H9 (cell line): ENCODE measurements at regions not wholly inside any gene's neighbourhood (a gene's known extent, or its start where the extent isn't known, plus 50 kb on each side); places are given as distances from the start of the nearest gene placed in this dataset.

Experiments used
- DNase-seq: peaks from one replicate; pipeline ENCODE4 v3.0.0-alpha.2; 2017
- H2AFZ ChIP-seq: one replicate; pipeline ENCODE4 v1.6.1; 2013; ENCODE audit warnings: mild to moderate bottlenecking, low read length, control low read depth, moderate library complexity
- H2AK5ac ChIP-seq: 2 replicates; pipeline ENCODE4 v1.6.1; 2013; ENCODE audit warnings: low read length, control low read depth, mixed read lengths; ENCODE audit not compliant: insufficient read length
- H2BK120ac ChIP-seq: one replicate; pipeline ENCODE4 v1.6.1; 2013; ENCODE audit warnings: low read depth, mild to moderate bottlenecking, low read length, control low read depth, inconsistent platforms; ENCODE audit not compliant: poor library complexity, severe bottlenecking
- H2BK12ac ChIP-seq: 2 replicates; pipeline ENCODE4 v1.6.1; 2013; ENCODE audit warnings: low read length, control low read depth, mixed read lengths, low read depth; ENCODE audit not compliant: insufficient read length
- H2BK15ac ChIP-seq: 2 replicates; pipeline ENCODE4 v1.6.1; 2013; ENCODE audit warnings: low read depth, low read length, control low read depth
- H2BK20ac ChIP-seq: one replicate; pipeline ENCODE4 v1.6.1; 2013; ENCODE audit warnings: low read depth, mild to moderate bottlenecking, low read length, control low read depth, inconsistent platforms; ENCODE audit not compliant: poor library complexity, severe bottlenecking
- H2BK5ac ChIP-seq: 2 replicates; pipeline ENCODE4 v1.6.1; 2013; ENCODE audit warnings: low read length, control low read depth, mixed read lengths; ENCODE audit not compliant: insufficient read length
- H3K14ac ChIP-seq: 2 replicates; pipeline ENCODE4 v1.6.1; 2013; ENCODE audit warnings: low read length, control low read depth; ENCODE audit not compliant: insufficient read depth
- H3K18ac ChIP-seq: 2 replicates; pipeline ENCODE4 v1.6.1; 2013; ENCODE audit warnings: low read depth, mild to moderate bottlenecking, mixed read lengths, low read length, control low read depth; ENCODE audit not compliant: insufficient read length
- H3K23ac ChIP-seq: 2 replicates; pipeline ENCODE4 v1.6.1; 2013; ENCODE audit warnings: low read length, control low read depth, mixed read lengths, low read depth; ENCODE audit not compliant: insufficient read length
- H3K23me2 ChIP-seq: 2 replicates; pipeline ENCODE4 v1.6.1; 2013; ENCODE audit warnings: low read depth, mild to moderate bottlenecking, mixed read lengths, low read length, control low read depth; ENCODE audit not compliant: insufficient read length, poor library complexity, severe bottlenecking
- H3K27ac ChIP-seq: 2 replicates; pipeline ENCODE4 v1.5.1; 2013; ENCODE audit warnings: low read length, control low read depth, mixed read lengths, low read depth; ENCODE audit not compliant: insufficient read length
- H3K27me3 ChIP-seq: 2 replicates; pipeline ENCODE4 v1.6.1; 2013; ENCODE audit warnings: low read length, control low read depth, inconsistent platforms; ENCODE audit not compliant: insufficient read depth
- H3K4ac ChIP-seq: 2 replicates; pipeline ENCODE4 v1.6.1; 2013; ENCODE audit warnings: low read depth, mild to moderate bottlenecking, control low read depth, inconsistent platforms, low read length, moderate library complexity
- H3K4me1 ChIP-seq: 2 replicates; pipeline ENCODE4 v1.6.1; 2013; ENCODE audit warnings: low read length, control low read depth, inconsistent platforms; ENCODE audit not compliant: insufficient read depth
- H3K4me2 ChIP-seq: 2 replicates; pipeline ENCODE4 v1.6.1; 2013; ENCODE audit warnings: low read length, control low read depth, mixed read lengths; ENCODE audit not compliant: insufficient read length, insufficient read depth
- H3K56ac ChIP-seq: 2 replicates; pipeline ENCODE4 v1.6.1; 2013; ENCODE audit warnings: low read depth, mild to moderate bottlenecking, mixed read lengths, low read length, control low read depth; ENCODE audit not compliant: insufficient read length
- H3K79me1 ChIP-seq: 2 replicates; pipeline ENCODE4 v1.6.1; 2013; ENCODE audit warnings: low read depth, mild to moderate bottlenecking, moderate library complexity, low read length, control low read depth, inconsistent platforms; ENCODE audit not compliant: insufficient read depth, poor library complexity, severe bottlenecking
- H3K79me2 ChIP-seq: 2 replicates; pipeline ENCODE4 v1.6.1; 2013; ENCODE audit warnings: low read length, control low read depth, inconsistent platforms; ENCODE audit not compliant: insufficient read depth
- H3K9ac ChIP-seq: 2 replicates; pipeline ENCODE4 v1.6.1; 2013; ENCODE audit warnings: low read length, control low read depth, mixed read lengths; ENCODE audit not compliant: insufficient read length; ENCODE audit errors: extremely low read depth
- H3K9me3 ChIP-seq: one replicate; pipeline ENCODE4 v1.6.1; 2013; ENCODE audit warnings: low read depth, low read length, inconsistent platforms; ENCODE audit not compliant: control insufficient read depth
- H3T11ph ChIP-seq: one replicate; pipeline ENCODE4 v1.6.1; 2013; ENCODE audit warnings: mild to moderate bottlenecking, low read length, control low read depth, inconsistent platforms
- H4K20me1 ChIP-seq: one replicate; pipeline ENCODE4 v1.6.1; 2013; ENCODE audit not compliant: control insufficient read depth, insufficient read length, insufficient read depth
- H4K5ac ChIP-seq: 2 replicates; pipeline ENCODE4 v1.6.1; 2013; ENCODE audit warnings: low read depth, mild to moderate bottlenecking, mixed read lengths, low read length, control low read depth; ENCODE audit not compliant: insufficient read length
- H4K8ac ChIP-seq: replicated peaks from 2 replicates; pipeline ENCODE4 v1.6.1; 2013; ENCODE audit warnings: low read length, control low read depth, mixed read lengths, low read depth; ENCODE audit not compliant: insufficient read length
- H4K91ac ChIP-seq: 2 replicates; pipeline ENCODE4 v1.6.1; 2013; ENCODE audit warnings: low read depth, mild to moderate bottlenecking, moderate library complexity, mixed read lengths, low read length, control low read depth; ENCODE audit not compliant: insufficient read length
- H3K27ac Mint-ChIP-seq, 3 experiments: 2 replicates in 2 of 3; 3 replicates in 1 of 3; pipeline ENCODE4 v1.8.0; 2020 to 2021; ENCODE audit warnings: mixed read lengths in 3 of 3, mild to moderate bottlenecking in 1 of 3, moderate library complexity in 1 of 3
- H3K27me3 Mint-ChIP-seq: 2 replicates; pipeline ENCODE4 v1.8.0; 2021; ENCODE audit warnings: low read depth, mild to moderate bottlenecking, moderate library complexity, mixed read lengths
- H3K36me3 Mint-ChIP-seq, 3 experiments: 2 replicates in 2 of 3; 3 replicates in 1 of 3; pipeline ENCODE4 v1.8.0; 2020 to 2021; ENCODE audit warnings: low read depth in 3 of 3, mixed read lengths in 3 of 3; ENCODE audit not compliant: insufficient read depth in 1 of 3
- H3K4me1 Mint-ChIP-seq, 2 experiments: 2 replicates each; pipeline ENCODE4 v1.8.0; 2020; ENCODE audit warnings: mixed read lengths in 2 of 2
- H3K4me3 Mint-ChIP-seq, 2 experiments: 2 replicates in 1 of 2; 3 replicates in 1 of 2; pipeline ENCODE4 v1.8.0; 2020 to 2021; ENCODE audit warnings: mild to moderate bottlenecking in 2 of 2, mixed read lengths in 2 of 2, moderate library complexity in 1 of 2
- H3K9me3 Mint-ChIP-seq, 2 experiments: 2 replicates in 1 of 2; 3 replicates in 1 of 2; pipeline ENCODE4 v1.8.0; 2020; ENCODE audit warnings: mild to moderate bottlenecking in 2 of 2, mixed read lengths in 2 of 2, moderate library complexity in 1 of 2
- WGBS: extraction: QIAGEN DNeasy Blood & Tissue Kit; methylation state at CpG from one replicate; pipeline ENCODE4 v1.1.7; 2013; ENCODE audit warnings: missing lambda C conversion rate, low lambda C conversion rate, mixed read lengths; ENCODE audit not compliant: insufficient read length; ENCODE audit errors: extremely low coverage; 5-methylcytosine and 5-hydroxymethylcytosine counted together
- TF ChIP-seq, protein P1 (sequence below): fragments of 200-600 bp; sonication (generic); conservative IDR thresholded peaks from 3 replicates; pipeline ENCODE4 v1.8.0; 2021; ENCODE audit warnings: antibody characterized with exemption, mild to moderate bottlenecking

DNA sequence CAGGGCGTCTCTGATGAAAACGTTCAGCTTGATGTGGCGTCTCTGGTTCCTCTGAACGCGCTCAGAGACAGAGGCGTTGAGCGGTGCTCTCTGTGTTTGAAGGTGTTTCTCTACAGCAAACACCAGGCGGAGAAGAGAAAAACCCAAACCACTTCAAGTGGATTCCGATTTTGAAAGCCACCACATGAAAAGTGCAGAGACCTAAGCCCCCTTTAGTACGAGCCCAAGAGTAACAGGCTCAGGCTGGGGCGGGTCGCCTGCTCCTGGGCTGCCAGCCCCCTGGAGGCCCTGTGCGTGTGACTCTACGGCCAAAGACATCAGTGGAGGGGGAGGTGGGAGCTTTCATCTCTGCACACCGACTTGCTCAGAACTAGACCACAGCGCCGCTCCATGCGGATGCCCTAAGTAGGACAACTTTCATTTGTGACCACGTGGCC, 328.4 kb downstream of the MAF start:
- Mint-ChIP-seq H3K27me3 (peaks cover 6% of the 10 kb centered on the region), H3K4me1 (peaks cover 27 to 29% of the 10 kb centered on the region in 2 experiments), H3K36me3 (no peaks in the 10 kb centered on the region), H3K27ac (0 out of 7 replicates have a peak overlapping the region, but pooled peaks of 1 of the 3 experiments have one; percentile 35), H3K9me3 (0 out of 5 replicates have a peak, but pooled peaks cover 0 to 2% of the 10 kb centered on the region in 2 experiments), H3K4me3 (no peak overlapping the region)
- DNase-seq: no peak
- Histone ChIP-seq H4K8ac (no peak overlapping the region), H4K91ac (no peak overlapping the region), H2AFZ (no peak overlapping the region), H3K4ac (no peak overlapping the region), H3K79me1 (no peaks in the 10 kb centered on the region), H3K23me2 (no peaks in the 10 kb centered on the region), H3K56ac (no peak overlapping the region), H3K79me2 (no peaks in the 10 kb centered on the region), H2BK5ac (no peak overlapping the region), H4K20me1 (no peaks in the 10 kb centered on the region), H2BK120ac (no peak overlapping the region), H2BK20ac (no peak overlapping the region), H3K14ac (no peak overlapping the region), H3K9me3 (no peaks in the 10 kb centered on the region), H3K4me1 (peaks cover 5% of the 10 kb centered on the region; the same call in 1 of the 2 replicates), H3K18ac (no peak overlapping the region), H2BK12ac (no peak overlapping the region), H3K27me3 (no peaks in the 10 kb centered on the region), H3K4me2 (no peak overlapping the region), H3K9ac (no peak overlapping the region), H2AK5ac (no peak overlapping the region), H4K5ac (no peak overlapping the region), H3K23ac (no peak overlapping the region), H3T11ph (no peak overlapping the region), H3K27ac (no peak overlapping the region), H2BK15ac (no peak overlapping the region)
- TF ChIP-seq, protein P1, sequence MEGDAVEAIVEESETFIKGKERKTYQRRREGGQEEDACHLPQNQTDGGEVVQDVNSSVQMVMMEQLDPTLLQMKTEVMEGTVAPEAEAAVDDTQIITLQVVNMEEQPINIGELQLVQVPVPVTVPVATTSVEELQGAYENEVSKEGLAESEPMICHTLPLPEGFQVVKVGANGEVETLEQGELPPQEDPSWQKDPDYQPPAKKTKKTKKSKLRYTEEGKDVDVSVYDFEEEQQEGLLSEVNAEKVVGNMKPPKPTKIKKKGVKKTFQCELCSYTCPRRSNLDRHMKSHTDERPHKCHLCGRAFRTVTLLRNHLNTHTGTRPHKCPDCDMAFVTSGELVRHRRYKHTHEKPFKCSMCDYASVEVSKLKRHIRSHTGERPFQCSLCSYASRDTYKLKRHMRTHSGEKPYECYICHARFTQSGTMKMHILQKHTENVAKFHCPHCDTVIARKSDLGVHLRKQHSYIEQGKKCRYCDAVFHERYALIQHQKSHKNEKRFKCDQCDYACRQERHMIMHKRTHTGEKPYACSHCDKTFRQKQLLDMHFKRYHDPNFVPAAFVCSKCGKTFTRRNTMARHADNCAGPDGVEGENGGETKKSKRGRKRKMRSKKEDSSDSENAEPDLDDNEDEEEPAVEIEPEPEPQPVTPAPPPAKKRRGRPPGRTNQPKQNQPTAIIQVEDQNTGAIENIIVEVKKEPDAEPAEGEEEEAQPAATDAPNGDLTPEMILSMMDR: no peak
- no CpG with 5 or more reads among the region's 19 CpGs for WGBS
